ENCODE measurements at regions not wholly inside any gene's neighbourhood (a gene's known extent, or its start where the extent isn't known, plus 50 kb on each side); places are given as distances from the start of the nearest gene placed in this dataset.

DNA sequence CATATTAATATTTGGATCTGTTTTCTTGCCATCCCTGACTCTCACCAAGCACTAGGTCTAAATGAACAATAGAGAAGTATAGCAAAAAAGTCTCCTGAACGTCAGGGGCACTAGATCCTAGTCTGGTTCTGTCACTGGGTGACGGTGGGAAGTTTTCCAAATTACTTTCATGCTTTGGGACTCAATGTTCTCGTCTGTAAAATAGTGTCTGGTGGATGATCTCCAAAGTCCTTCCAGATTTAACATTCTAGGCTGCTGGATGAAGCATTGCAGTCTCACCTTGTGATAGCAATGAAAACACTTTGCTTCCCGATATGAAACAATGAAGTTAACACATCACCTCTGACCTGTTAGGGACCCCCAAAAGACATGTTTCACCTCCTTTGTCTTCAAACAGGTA, 199.3 kb downstream of the SEC61B start:
- Histone ChIP-seq H3K4me3 (ENCODE audit: low read depth, low read length) (no peak overlapping the region), H3K27me3 (replicated peaks) (no peaks in the 10 kb centered on the region), H3K36me3 (replicated peaks) (no peaks in the 10 kb centered on the region), H3K27ac (no peak overlapping the region)
- no peak for DNase-seq
- TF ChIP-seq, protein P1, sequence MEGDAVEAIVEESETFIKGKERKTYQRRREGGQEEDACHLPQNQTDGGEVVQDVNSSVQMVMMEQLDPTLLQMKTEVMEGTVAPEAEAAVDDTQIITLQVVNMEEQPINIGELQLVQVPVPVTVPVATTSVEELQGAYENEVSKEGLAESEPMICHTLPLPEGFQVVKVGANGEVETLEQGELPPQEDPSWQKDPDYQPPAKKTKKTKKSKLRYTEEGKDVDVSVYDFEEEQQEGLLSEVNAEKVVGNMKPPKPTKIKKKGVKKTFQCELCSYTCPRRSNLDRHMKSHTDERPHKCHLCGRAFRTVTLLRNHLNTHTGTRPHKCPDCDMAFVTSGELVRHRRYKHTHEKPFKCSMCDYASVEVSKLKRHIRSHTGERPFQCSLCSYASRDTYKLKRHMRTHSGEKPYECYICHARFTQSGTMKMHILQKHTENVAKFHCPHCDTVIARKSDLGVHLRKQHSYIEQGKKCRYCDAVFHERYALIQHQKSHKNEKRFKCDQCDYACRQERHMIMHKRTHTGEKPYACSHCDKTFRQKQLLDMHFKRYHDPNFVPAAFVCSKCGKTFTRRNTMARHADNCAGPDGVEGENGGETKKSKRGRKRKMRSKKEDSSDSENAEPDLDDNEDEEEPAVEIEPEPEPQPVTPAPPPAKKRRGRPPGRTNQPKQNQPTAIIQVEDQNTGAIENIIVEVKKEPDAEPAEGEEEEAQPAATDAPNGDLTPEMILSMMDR (IDR thresholded peaks at IDR 0.05; ENCODE audit: low read depth, low read length, missing control alignments) = no peak
- in situ Hi-C loops (cut with HindIII; ENCODE audit: low pct_ligation_motif_present, low sequenced_read_pairs) = no loop called here

DNA sequence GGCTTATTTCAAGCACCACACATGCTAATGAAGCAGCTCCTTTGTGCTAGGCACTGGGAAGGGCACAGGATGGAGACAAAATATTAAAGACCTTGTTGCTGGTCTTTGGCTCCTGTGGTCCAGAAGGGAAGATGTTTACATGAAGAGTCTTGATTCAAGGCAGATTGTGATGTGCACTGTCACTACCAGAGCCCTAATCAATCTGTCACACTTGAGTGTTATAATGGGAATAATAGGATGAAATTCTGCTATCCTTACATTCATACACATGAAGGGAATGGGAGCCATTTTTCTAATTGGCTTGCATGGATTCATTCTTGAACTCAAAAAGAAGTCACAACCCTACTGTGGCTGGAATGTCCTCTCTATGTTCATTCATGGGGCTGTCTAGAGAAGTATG, 203.0 kb downstream of the SEC61B start:
- TF ChIP-seq, protein P1 (IDR thresholded peaks at IDR 0.05; ENCODE audit: low read depth, low read length, missing control alignments) = no peak
- no peaks in the 10 kb centered on the region for H3K27me3 ChIP-seq (replicated peaks)
- no peak overlapping the region for H3K27ac ChIP-seq
- no peak overlapping the region for H3K4me3 ChIP-seq (ENCODE audit: low read depth, low read length)
- DNase-seq = no peak
- in situ Hi-C loops (cut with HindIII; ENCODE audit: low pct_ligation_motif_present, low sequenced_read_pairs) = no loop called here
- H3K36me3 ChIP-seq (replicated peaks) = no peaks in the 10 kb centered on the region

DNA sequence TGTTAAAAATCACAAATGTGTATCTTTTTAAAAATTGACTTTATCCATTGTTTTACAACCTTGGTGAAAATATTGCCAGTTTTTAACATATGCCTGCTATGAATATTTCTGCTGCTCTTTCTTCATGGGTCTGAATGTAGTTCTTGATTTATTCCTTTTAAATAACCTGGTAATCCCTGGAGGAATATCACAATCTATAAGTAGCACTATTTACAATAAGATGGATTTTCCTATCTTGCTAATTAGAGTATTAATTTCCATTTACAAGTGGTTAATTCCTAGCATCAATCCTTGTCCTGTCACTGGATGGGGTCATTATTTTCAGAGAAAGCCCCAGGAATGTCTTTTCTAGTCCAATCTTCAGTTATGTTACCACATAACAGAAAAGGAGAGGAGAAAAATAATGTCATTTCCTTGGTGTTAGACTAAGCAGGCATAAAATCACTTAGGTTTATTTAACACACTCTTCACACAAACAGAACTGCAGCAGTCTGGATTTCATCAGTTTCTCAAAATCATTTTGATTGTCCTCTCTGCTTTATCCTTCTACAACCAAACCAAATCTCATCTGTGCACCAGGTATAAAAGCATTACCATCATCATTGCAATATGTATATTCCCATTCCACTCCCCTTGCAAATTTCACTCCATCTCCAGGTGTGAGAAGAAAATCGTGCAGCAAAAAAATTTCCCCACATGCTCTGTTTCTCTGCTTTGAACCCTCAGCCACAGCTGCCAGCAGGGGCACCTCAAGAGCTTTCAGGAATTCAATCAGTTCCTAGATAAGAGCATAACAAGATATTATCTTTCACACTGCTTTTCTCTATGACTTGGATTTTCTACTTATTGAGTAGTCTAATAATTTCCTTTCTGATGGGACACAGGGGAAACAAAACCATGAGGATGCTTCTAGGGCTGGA, 204.1 kb downstream of the SEC61B start:
- in situ Hi-C loops (cut with HindIII; ENCODE audit: low pct_ligation_motif_present, low sequenced_read_pairs) = no loop called here
- no peaks in the 10 kb centered on the region for H3K27me3 ChIP-seq (replicated peaks)
- H3K27ac ChIP-seq = no peak overlapping the region
- no peak overlapping the region for H3K4me3 ChIP-seq (ENCODE audit: low read depth, low read length)
- DNase-seq = no peak
- TF ChIP-seq, protein P1 (IDR thresholded peaks at IDR 0.05; ENCODE audit: low read depth, low read length, missing control alignments) = no peak
- no peaks in the 10 kb centered on the region for H3K36me3 ChIP-seq (replicated peaks)

DNA sequence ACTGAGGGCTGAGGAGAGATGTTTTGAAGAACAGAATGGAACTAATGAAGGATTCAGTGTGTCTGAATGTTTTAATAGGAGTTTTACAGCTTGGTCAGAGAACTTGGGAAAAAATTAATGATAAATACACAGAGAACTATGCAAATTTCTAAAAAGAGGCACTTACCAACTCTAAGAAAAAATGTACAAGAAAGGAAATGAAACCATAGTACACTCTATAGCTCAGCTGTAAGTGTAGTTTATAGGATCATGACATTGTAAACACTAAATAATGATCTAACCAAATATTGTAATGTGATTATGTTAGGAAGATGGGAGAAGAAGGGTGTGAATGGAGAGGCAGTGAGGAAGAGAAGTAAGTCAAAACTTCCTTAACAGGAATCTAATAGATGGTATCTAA, 205.2 kb downstream of the SEC61B start:
- in situ Hi-C loops (cut with HindIII; ENCODE audit: low pct_ligation_motif_present, low sequenced_read_pairs) = no loop called here
- Histone ChIP-seq H3K36me3 (replicated peaks) (no peaks in the 10 kb centered on the region), H3K27ac (no peak overlapping the region), H3K4me3 (ENCODE audit: low read depth, low read length) (no peak overlapping the region), H3K27me3 (replicated peaks) (no peaks in the 10 kb centered on the region)
- DNase-seq = no peak
- TF ChIP-seq, protein P1 (IDR thresholded peaks at IDR 0.05; ENCODE audit: low read depth, low read length, missing control alignments) = no peak

DNA sequence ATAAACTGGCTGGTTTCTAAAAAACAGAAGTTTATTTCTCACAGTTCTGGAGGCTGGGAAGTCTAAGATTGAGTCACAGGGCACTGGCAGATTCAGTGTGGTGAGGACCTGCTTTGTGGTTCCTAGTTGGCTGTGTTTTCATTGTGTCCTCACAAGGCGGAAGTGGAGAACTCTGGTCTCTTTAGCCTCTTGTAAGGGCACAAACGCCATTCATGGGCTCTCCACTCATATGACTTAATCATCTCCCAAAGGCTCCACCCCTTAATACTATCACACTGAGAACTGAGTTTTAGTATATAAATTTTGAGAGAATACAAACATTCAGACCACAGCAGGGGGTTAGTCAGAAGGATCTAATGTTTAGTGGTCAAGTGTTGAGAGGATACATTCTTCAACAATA, 208.2 kb downstream of the SEC61B start:
- Histone ChIP-seq H3K4me3 (ENCODE audit: low read depth, low read length) (no peak overlapping the region), H3K27me3 (replicated peaks) (no peaks in the 10 kb centered on the region), H3K36me3 (replicated peaks) (no peaks in the 10 kb centered on the region), H3K27ac (peak overlapping the region; percentile 43)
- DNase-seq = peak; percentile 87
- TF ChIP-seq, protein P1 (IDR thresholded peaks at IDR 0.05; ENCODE audit: low read depth, low read length, missing control alignments) = no peak
- in situ Hi-C loops (cut with HindIII; ENCODE audit: low pct_ligation_motif_present, low sequenced_read_pairs) = no loop called here

All from brain microvascular endothelial cell (primary cell).